B cell (primary cell): ENCODE measurements at regions not wholly inside any gene's neighbourhood (a gene's known extent, or its start where the extent isn't known, plus 50 kb on each side); places are given as distances from the start of the nearest gene placed in this dataset.

Experiments used
- ATAC-seq: fragments of 200-7000 bp; cut with Tn5 transposase; one replicate; pipeline ENCODE4 v1.10.0; 2021; ENCODE audit warnings: low read depth, mild to moderate bottlenecking, moderate number of reproducible peaks, moderate library complexity
- CTCF ChIA-PET: fragments of 350-600 bp; sonication (Branson Sonifier 250); formaldehyde crosslinking; loops from one replicate; lab custom pipeline; 2021; ENCODE audit warnings: antibody characterized with exemption, inconsistent platforms; lab: Charles Lee
- POLR2A ChIA-PET: fragments of 350-600 bp; sonication (Branson Sonifier 250); formaldehyde crosslinking; loops from one replicate; lab custom pipeline; 2021; ENCODE audit warnings: antibody characterized with exemption; lab: Charles Lee
- DNase-seq: peaks from one replicate; pipeline ENCODE4 v3.0.0; 2013
- H2AFZ ChIP-seq: 2 replicates; pipeline ENCODE4 v1.6.1; 2012; ENCODE audit warnings: mild to moderate bottlenecking, low read depth, low read length; ENCODE audit not compliant: insufficient read depth, poor library complexity, severe bottlenecking
- H3K27ac ChIP-seq, 2 donors: 1 replicate in 1 of 2; 2 replicates in 1 of 2; pipeline ENCODE4 v1.5.1; 2012 to 2013; ENCODE audit warnings: low read length in 2 of 2, mild to moderate bottlenecking in 2 of 2, moderate library complexity in 1 of 2
- H3K27me3 ChIP-seq, 4 experiments: fragments of 200-600 bp in 1 of 4; sonication (generic) in 1 of 4; replicated peaks in 1 of 4; 1 replicate in 2 of 4; 2 replicates in 2 of 4; pipeline versions ENCODE4 v1.6.1 to v1.7.0; 2013 to 2016; ENCODE audit warnings: low read length in 3 of 4, mild to moderate bottlenecking in 2 of 4, mixed read lengths in 1 of 4, moderate library complexity in 1 of 4; ENCODE audit not compliant: insufficient read depth in 4 of 4, control insufficient read depth in 3 of 4; ENCODE audit errors: control extremely low read depth in 1 of 4
- H3K36me3 ChIP-seq, 2 experiments: replicated peaks in 1 of 2; 1 replicate in 1 of 2; 2 replicates in 1 of 2; pipeline versions ENCODE4 v1.6.1 to v1.7.1; 2013; ENCODE audit warnings: low read length in 1 of 2; ENCODE audit not compliant: insufficient read depth in 2 of 2, control insufficient read depth in 1 of 2; ENCODE audit errors: control extremely low read depth in 1 of 2, extremely low read depth in 1 of 2
- H3K4me1 ChIP-seq, 2 donors: fragments of 200-600 bp in 1 of 2; sonication (generic) in 1 of 2; 1 replicate in 1 of 2; 2 replicates in 1 of 2; pipeline versions ENCODE4 v1.5.1 to v1.6.1; 2013 to 2017; ENCODE audit warnings: low read length in 2 of 2; ENCODE audit not compliant: control insufficient read depth in 2 of 2, insufficient read depth in 2 of 2
- H3K4me2 ChIP-seq: replicated peaks from 2 replicates; pipeline ENCODE3; 2012; ENCODE audit warnings: mild to moderate bottlenecking, low read depth, low read length; ENCODE audit not compliant: poor library complexity, severe bottlenecking
- H3K4me3 ChIP-seq, 5 experiments: fragments of 200-600 bp in 1 of 5; sonication (generic) in 1 of 5; 1 replicate in 3 of 5; 2 replicates in 2 of 5; pipeline versions ENCODE4 v1.5.1 to v1.7.0; 2011 to 2016; ENCODE audit warnings: low read length in 4 of 5, mild to moderate bottlenecking in 4 of 5, low read depth in 2 of 5, control low read depth in 1 of 5, moderate library complexity in 1 of 5; ENCODE audit not compliant: insufficient read depth in 1 of 5; ENCODE audit errors: control extremely low read depth in 1 of 5, extremely low read depth in 1 of 5
- H3K79me2 ChIP-seq: fragments of 200-600 bp; sonication (generic); one replicate; pipeline ENCODE4 v1.6.0; 2016; ENCODE audit warnings: low read length; ENCODE audit not compliant: control insufficient read depth, insufficient read depth
- H3K9ac ChIP-seq: fragments of 200-600 bp; sonication (generic); 2 replicates; pipeline ENCODE4 v1.6.1; 2017; ENCODE audit warnings: mild to moderate bottlenecking, low read length, moderate library complexity
- H3K9me3 ChIP-seq, 3 donors: one replicate each; pipeline versions ENCODE4 v1.6.1 to v1.7.1; 2013; ENCODE audit warnings: low read length in 2 of 3; ENCODE audit not compliant: control insufficient read depth in 2 of 3, insufficient read depth in 1 of 3; ENCODE audit errors: control extremely low read depth in 1 of 3
- H4K20me1 ChIP-seq: 2 replicates; pipeline ENCODE4 v1.6.0; 2012; ENCODE audit warnings: mild to moderate bottlenecking, low read length; ENCODE audit not compliant: insufficient read depth, control insufficient read depth, poor library complexity, severe bottlenecking
- H3K27ac Mint-ChIP-seq: one replicate; pipeline ENCODE4 v1.8.0; 2021; ENCODE audit warnings: mixed read lengths
- H3K27me3 Mint-ChIP-seq: one replicate; pipeline ENCODE4 v1.8.0; 2021; ENCODE audit warnings: mixed read lengths
- H3K4me1 Mint-ChIP-seq: one replicate; pipeline ENCODE4 v1.8.0; 2021; ENCODE audit warnings: mixed read lengths
- H3K4me3 Mint-ChIP-seq: one replicate; pipeline ENCODE4 v1.8.0; 2021; ENCODE audit warnings: mixed read lengths
- H3K9me3 Mint-ChIP-seq: one replicate; pipeline ENCODE4 v1.8.0; 2022; ENCODE audit warnings: mixed read lengths; ENCODE audit not compliant: insufficient read depth
- EZH2 ChIP-seq: IDR thresholded peaks from 2 replicates; pipeline ENCODE4 v1.6.1; 2012; ENCODE audit warnings: borderline replicate concordance, low read depth, mild to moderate bottlenecking, moderate library complexity, low read length; ENCODE audit not compliant: insufficient read depth, poor library complexity, severe bottlenecking
- WGBS: methylation state at CpG from one replicate; pipeline ENCODE4 v1.1.5; 2013; ENCODE audit warnings: missing lambda C conversion rate; ENCODE audit not compliant: insufficient coverage; 5-methylcytosine and 5-hydroxymethylcytosine counted together
- intact Hi-C: fragments of 100-400 bp; cut with micrococcal nuclease; formaldehyde crosslinking; loops from one replicate; pipeline ENCODE4 v1.10.0; 2022
- TF ChIP-seq, protein P1 (sequence below): fragments of 200-600 bp; IDR thresholded peaks from one replicate; pipeline ENCODE4 v1.8.0; 2022; ENCODE audit warnings: antibody characterized with exemption, mild to moderate bottlenecking

GRCh38 chr10:6695519-6695918, 115.4 kb upstream of the PRKCQ start:
- no peak for ATAC-seq
- Mint-ChIP-seq H3K4me3 (no peak overlapping the region), H3K27ac (no peak overlapping the region), H3K27me3 (peaks cover 9% of the 10 kb centered on the region), H3K9me3 (no peaks in the 10 kb centered on the region), H3K4me1 (no peaks in the 10 kb centered on the region)
- Histone ChIP-seq H3K9me3 (no peaks in the 10 kb centered on the region), H3K36me3 (no peaks in the 10 kb centered on the region), H3K27me3 (no peaks in the 10 kb centered on the region), H3K4me2 (no peak overlapping the region), H3K9ac (no peak overlapping the region), H4K20me1 (no peaks in the 10 kb centered on the region), H2AFZ (no peak overlapping the region), H3K4me3 (no peak overlapping the region), H3K27ac (no peak overlapping the region), H3K79me2 (no peaks in the 10 kb centered on the region), H3K4me1 (no peaks in the 10 kb centered on the region)
- WGBS = 100% methylated on average over 1 of the region's 1 CpG
- intact Hi-C loops = no loop called here
- no peak for DNase-seq
- no peak for TF ChIP-seq EZH2
- TF ChIP-seq, protein P1, sequence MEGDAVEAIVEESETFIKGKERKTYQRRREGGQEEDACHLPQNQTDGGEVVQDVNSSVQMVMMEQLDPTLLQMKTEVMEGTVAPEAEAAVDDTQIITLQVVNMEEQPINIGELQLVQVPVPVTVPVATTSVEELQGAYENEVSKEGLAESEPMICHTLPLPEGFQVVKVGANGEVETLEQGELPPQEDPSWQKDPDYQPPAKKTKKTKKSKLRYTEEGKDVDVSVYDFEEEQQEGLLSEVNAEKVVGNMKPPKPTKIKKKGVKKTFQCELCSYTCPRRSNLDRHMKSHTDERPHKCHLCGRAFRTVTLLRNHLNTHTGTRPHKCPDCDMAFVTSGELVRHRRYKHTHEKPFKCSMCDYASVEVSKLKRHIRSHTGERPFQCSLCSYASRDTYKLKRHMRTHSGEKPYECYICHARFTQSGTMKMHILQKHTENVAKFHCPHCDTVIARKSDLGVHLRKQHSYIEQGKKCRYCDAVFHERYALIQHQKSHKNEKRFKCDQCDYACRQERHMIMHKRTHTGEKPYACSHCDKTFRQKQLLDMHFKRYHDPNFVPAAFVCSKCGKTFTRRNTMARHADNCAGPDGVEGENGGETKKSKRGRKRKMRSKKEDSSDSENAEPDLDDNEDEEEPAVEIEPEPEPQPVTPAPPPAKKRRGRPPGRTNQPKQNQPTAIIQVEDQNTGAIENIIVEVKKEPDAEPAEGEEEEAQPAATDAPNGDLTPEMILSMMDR = no peak
- POLR2A ChIA-PET = no interaction called here
- CTCF ChIA-PET = no interaction called here

DNA sequence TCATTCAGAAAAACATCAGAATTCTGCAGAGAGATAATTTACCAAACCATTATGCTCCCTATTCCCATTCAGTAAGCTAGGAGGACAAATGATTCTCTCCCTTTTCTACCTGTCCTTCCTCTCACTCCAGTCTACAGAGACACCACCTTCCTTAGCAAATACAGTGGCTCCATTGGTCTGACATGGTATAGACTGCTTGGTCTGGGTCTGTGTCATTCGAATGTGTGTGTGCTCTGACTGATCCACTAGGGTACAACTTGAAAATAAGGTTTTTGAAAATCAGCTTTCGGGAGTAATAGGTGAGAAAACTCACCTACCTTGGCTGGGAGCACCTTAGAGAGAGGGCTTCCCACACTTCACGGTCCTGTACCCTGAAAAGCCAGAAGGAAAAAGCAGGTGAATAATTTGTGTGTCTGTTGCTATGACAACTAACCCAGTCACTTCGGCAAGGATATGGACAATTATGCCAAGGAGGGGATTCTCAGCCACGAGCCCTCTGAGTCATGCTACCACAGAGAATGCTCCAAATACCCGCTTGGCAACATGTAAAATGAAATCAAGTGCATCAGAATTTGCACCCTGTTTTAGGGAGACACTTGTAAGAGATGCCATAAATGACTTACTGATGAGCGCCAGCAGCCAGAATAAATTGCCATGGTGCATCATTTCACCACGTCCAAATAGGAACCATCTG, 114.5 kb upstream of the PRKCQ start:
- Mint-ChIP-seq H3K27me3 (peaks cover 14% of the 10 kb centered on the region), H3K4me1 (no peaks in the 10 kb centered on the region), H3K9me3 (no peaks in the 10 kb centered on the region), H3K27ac (no peak overlapping the region), H3K4me3 (no peak overlapping the region)
- no peak for ATAC-seq
- no peak overlapping the region for H3K27ac ChIP-seq
- CTCF ChIA-PET = no interaction called here
- intact Hi-C loops = no loop called here
- POLR2A ChIA-PET = no interaction called here
- H3K9ac ChIP-seq = no peak overlapping the region
- no peak overlapping the region for H3K4me3 ChIP-seq
- no peaks in the 10 kb centered on the region for H4K20me1 ChIP-seq
- 96% methylated on average over 4 of the region's 8 CpGs for WGBS
- H3K79me2 ChIP-seq = no peaks in the 10 kb centered on the region
- H3K36me3 ChIP-seq = no peaks in the 10 kb centered on the region
- no peak overlapping the region for H2AFZ ChIP-seq
- no peak overlapping the region for H3K4me2 ChIP-seq
- TF ChIP-seq, protein P1 = no peak
- no peak for TF ChIP-seq EZH2
- DNase-seq = no peak
- H3K27me3 ChIP-seq = no peaks in the 10 kb centered on the region
- H3K9me3 ChIP-seq = no peaks in the 10 kb centered on the region
- H3K4me1 ChIP-seq = no peaks in the 10 kb centered on the region
